GM19328 (cell line): ENCODE measurements at regions not wholly inside any gene's neighbourhood (a gene's known extent, or its start where the extent isn't known, plus 50 kb on each side); places are given as distances from the start of the nearest gene placed in this dataset.
"Not testable (repeated sequence)": the region's sequence is repeated elsewhere in the genome, so short reads cannot be mapped to it uniquely, and the experiment has no call there.

Source experiments
- ATAC-seq: cut with Tn5 transposase; IDR thresholded peaks from one replicate; pipeline ENCODE4 v1.9.1; 2021; ENCODE audit warnings: mild to moderate bottlenecking, moderate library complexity; ENCODE audit not compliant: unreplicated experiment

DNA sequence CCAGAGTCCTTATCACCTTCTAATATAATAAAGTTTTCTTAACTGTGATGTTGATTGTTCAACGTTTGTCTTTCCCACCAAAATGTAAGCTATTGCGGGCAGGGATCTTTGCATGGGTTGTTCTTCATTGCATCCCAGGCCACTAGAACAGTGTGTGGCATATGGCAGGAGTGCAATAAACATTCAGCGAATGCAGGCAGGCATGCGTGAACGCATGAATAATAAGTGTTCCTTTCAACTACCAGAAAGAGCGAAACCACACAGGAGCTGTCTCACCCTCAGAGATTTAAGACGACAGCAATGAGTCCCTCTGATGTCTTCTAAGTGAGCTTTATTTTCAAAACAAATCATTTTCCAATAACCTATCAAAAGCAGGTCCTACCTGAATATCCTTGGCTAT is 2693.1 kb upstream of the TPTE start:
- ATAC-seq = not testable (repeated sequence)

DNA sequence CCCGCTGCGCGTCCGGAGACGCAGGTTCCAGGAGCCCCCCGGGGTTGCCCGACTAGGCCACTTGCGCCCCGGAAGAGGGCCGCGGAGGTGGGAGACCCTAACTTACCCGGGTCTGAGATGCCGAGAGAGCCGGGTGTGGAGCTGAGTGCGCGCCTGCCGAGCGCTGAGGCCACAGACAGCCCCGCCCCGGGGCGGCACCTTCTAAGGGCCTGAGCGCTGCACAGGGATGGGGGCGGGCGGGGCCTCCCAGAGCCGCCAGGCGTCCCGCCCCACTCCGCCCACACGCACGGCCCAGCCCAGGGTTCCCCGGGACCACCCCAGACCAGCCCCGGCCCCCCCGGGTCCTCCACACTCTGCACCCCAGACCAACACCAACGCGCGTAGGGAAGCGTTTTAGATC is 2692.0 kb upstream of the TPTE start:
- not testable (repeated sequence) for ATAC-seq

DNA sequence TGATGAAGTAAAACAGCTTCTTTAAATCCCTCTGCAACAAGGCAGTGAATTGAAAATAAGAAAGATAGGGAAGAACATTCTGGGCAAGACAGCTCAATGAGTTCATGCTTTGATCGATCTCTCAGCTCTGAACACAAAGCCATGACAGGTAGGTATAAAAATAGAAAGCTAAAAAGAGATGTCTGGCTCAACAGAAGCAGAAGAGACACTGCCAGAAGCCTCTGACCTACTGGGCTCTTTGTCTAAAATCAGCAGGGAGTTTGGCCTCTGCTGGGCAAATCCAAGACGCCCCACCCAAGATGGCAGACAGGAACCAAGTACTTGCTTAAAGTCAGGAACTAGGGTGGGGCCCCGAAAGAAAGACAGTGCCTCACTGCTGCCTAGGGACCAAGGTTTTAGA is 2684.1 kb upstream of the TPTE start:
- not testable (repeated sequence) for ATAC-seq

DNA sequence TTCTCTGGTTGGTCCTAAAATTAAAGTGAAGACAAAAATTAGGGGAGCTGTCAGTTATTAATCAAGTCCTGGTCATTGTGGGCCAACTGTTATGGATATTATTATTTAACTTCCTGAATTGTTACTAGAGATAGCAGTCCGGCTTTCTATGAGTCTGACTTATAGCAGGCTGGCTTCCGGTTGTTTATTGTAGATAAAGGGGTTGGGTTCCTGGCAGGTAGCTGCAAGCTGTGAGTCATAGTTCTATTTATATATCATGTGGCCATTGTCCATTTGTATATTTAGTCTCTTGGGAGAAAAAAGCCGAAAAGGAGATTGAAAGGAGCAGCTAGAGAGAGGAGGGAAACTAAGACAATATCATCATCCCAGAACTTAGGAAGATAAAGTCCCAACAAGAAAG is 2668.0 kb upstream of the TPTE start:
- ATAC-seq = not testable (repeated sequence)

DNA sequence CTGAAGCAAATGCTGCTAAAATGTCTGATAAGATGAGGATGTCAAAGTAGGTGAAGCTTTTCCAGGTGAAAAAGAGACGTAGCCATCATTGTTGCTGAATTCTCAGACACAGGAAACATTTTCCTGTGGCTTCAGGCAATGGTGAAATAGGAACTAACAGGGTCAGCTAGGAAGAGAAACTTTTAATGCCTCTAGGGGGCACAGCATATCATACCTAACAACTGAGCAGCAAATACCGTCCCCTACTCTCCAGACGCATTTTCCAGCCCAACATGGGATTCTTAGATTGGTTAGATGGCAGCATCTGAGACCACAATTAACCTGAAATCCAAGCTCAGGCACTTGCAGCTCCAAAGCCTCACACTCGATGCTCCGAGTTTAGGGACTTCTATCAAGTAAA is 2667.5 kb upstream of the TPTE start:
- not testable (repeated sequence) for ATAC-seq
